DOHH2 (cell line): ENCODE measurements at regions not wholly inside any gene's neighbourhood (a gene's known extent, or its start where the extent isn't known, plus 50 kb on each side); places are given as distances from the start of the nearest gene placed in this dataset.

Experiments
- CTCF ChIP-seq: fragments of 200-600 bp; sonication (generic); IDR thresholded peaks from one replicate; pipeline ENCODE4 v1.5.1; 2014; ENCODE audit warnings: antibody characterized with exemption, mild to moderate bottlenecking, low read depth, low read length; ENCODE audit not compliant: poor library complexity, severe bottlenecking
- EZH2phosphoT487 ChIP-seq: fragments of 200-600 bp; sonication (generic); IDR thresholded peaks from 2 replicates; pipeline ENCODE4 v1.6.1; 2017; ENCODE audit warnings: borderline replicate concordance, mild to moderate bottlenecking, antibody characterized with exemption, low read length, moderate library complexity, mixed read lengths

GRCh38 chr2:236776695-236777251 is 207.1 kb downstream of the ACKR3 start:
- TF ChIP-seq CTCF: no peak
- no peak for TF ChIP-seq EZH2phosphoT487
